ENCODE measurements at regions not wholly inside any gene's neighbourhood (a gene's known extent, or its start where the extent isn't known, plus 50 kb on each side); places are given as distances from the start of the nearest gene placed in this dataset.

GRCh38 chr5:175207321-175208040 is 236.5 kb downstream of the DRD1 start:
- Mint-ChIP-seq H3K27ac (no peak overlapping the region), H3K4me1 (no peaks in the 10 kb centered on the region), H3K4me3 (no peak overlapping the region), H3K27me3 (peaks cover 12 to 18% of the 10 kb centered on the region in 2 donors), H3K36me3 (no peaks in the 10 kb centered on the region), H3K9me3 (peaks cover 0 to 2% (median 0%) of the 10 kb centered on the region in 5 donors)
- H3K4me1 ChIP-seq (ENCODE audit: insufficient read depth, low read length) = no peaks in the 10 kb centered on the region
- H3K27ac ChIP-seq (ENCODE audit: low read depth, low read length) = no peak overlapping the region
- H3K27me3 ChIP-seq (ENCODE audit: insufficient read depth, low read length, poor library complexity, severe bottlenecking) = no peaks in the 10 kb centered on the region
- H3K9me3 ChIP-seq (ENCODE audit: low read length) = no peaks in the 10 kb centered on the region
- no peak overlapping the region for H3K4me3 ChIP-seq (ENCODE audit: low read length)
- ChIA-PET POLR2A (no interaction called here), CTCF (no interaction called here)
- H3K36me3 ChIP-seq (ENCODE audit: insufficient read depth, low read length) = no peaks in the 10 kb centered on the region
- no peak for DNase-seq

GRCh38 chr5:175206669-175207068 is 237.3 kb downstream of the DRD1 start:
- no peak overlapping the region for H3K27ac ChIP-seq (ENCODE audit: low read depth, low read length)
- no peaks in the 10 kb centered on the region for H3K9me3 ChIP-seq (ENCODE audit: low read length)
- Mint-ChIP-seq H3K36me3 (no peaks in the 10 kb centered on the region), H3K4me1 (no peaks in the 10 kb centered on the region), H3K4me3 (no peak overlapping the region), H3K27me3 (peaks cover 12 to 18% of the 10 kb centered on the region in 2 donors), H3K27ac (no peak overlapping the region), H3K9me3 (peaks cover 0 to 2% (median 0%) of the 10 kb centered on the region in 5 donors)
- H3K4me3 ChIP-seq (ENCODE audit: low read length) = no peak overlapping the region
- CTCF ChIA-PET = no interaction called here
- H3K36me3 ChIP-seq (ENCODE audit: insufficient read depth, low read length) = no peaks in the 10 kb centered on the region
- no peak for DNase-seq
- POLR2A ChIA-PET = no interaction called here
- H3K4me1 ChIP-seq (ENCODE audit: insufficient read depth, low read length) = no peaks in the 10 kb centered on the region
- H3K27me3 ChIP-seq (ENCODE audit: insufficient read depth, low read length, poor library complexity, severe bottlenecking) = no peaks in the 10 kb centered on the region

- Histone ChIP-seq H3K9me3 (ENCODE audit: low read length) (no peaks in the 10 kb centered on the region), H3K4me1 (ENCODE audit: insufficient read depth, low read length) (no peaks in the 10 kb centered on the region), H3K36me3 (ENCODE audit: insufficient read depth, low read length) (no peaks in the 10 kb centered on the region), H3K27me3 (ENCODE audit: insufficient read depth, low read length, poor library complexity, severe bottlenecking) (no peaks in the 10 kb centered on the region), H3K27ac (ENCODE audit: low read depth, low read length) (no peak overlapping the region), H3K4me3 (ENCODE audit: low read length) (no peak overlapping the region)
- no peak for DNase-seq
- CTCF ChIA-PET = no interaction called here
- Mint-ChIP-seq H3K4me1 (no peaks in the 10 kb centered on the region), H3K27me3 (peaks cover 10 to 13% of the 10 kb centered on the region in 2 donors), H3K4me3 (no peak overlapping the region), H3K36me3 (no peaks in the 10 kb centered on the region), H3K27ac (no peak overlapping the region), H3K9me3 (peaks cover 0 to 3% (median 0%) of the 10 kb centered on the region in 5 donors)
- POLR2A ChIA-PET = no interaction called here
Measured at GRCh38 chr5:175202463-175203068, 241.4 kb downstream of the DRD1 start.

- Mint-ChIP-seq H3K36me3 (no peaks in the 10 kb centered on the region), H3K4me3 (no peak overlapping the region), H3K27ac (no peak overlapping the region), H3K4me1 (no peaks in the 10 kb centered on the region), H3K9me3 (peaks cover 0 to 3% (median 0%) of the 10 kb centered on the region in 5 donors), H3K27me3 (peaks cover 10 to 14% of the 10 kb centered on the region in 2 donors)
- no peak overlapping the region for H3K4me3 ChIP-seq (ENCODE audit: low read length)
- no peak for DNase-seq
- ChIA-PET POLR2A (no interaction called here), CTCF (no interaction called here)
- no peaks in the 10 kb centered on the region for H3K9me3 ChIP-seq (ENCODE audit: low read length)
- no peaks in the 10 kb centered on the region for H3K27me3 ChIP-seq (ENCODE audit: insufficient read depth, low read length, poor library complexity, severe bottlenecking)
- H3K27ac ChIP-seq (ENCODE audit: low read depth, low read length) = no peak overlapping the region
- no peaks in the 10 kb centered on the region for H3K4me1 ChIP-seq (ENCODE audit: insufficient read depth, low read length)
- H3K36me3 ChIP-seq (ENCODE audit: insufficient read depth, low read length) = no peaks in the 10 kb centered on the region
Measured at GRCh38 chr5:175201393-175201792, 242.6 kb downstream of the DRD1 start.

GRCh38 chr5:175195698-175196656 is 248.0 kb downstream of the DRD1 start:
- no peaks in the 10 kb centered on the region for H3K4me1 Mint-ChIP-seq
- Histone ChIP-seq H3K4me3 (ENCODE audit: low read length) (no peak overlapping the region), H3K4me1 (ENCODE audit: insufficient read depth, low read length) (no peaks in the 10 kb centered on the region), H3K9me3 (ENCODE audit: low read length) (no peaks in the 10 kb centered on the region), H3K36me3 (ENCODE audit: insufficient read depth, low read length) (no peaks in the 10 kb centered on the region), H3K27ac (ENCODE audit: low read depth, low read length) (no peak overlapping the region), H3K27me3 (ENCODE audit: insufficient read depth, low read length, poor library complexity, severe bottlenecking) (no peaks in the 10 kb centered on the region)
- ChIA-PET POLR2A (no interaction called here), CTCF (no interaction called here)
- no peak overlapping the region for H3K27ac Mint-ChIP-seq
- H3K27me3 Mint-ChIP-seq = peaks cover 8 to 15% of the 10 kb centered on the region in 2 donors
- H3K36me3 Mint-ChIP-seq = peaks cover 0 to 3% (median 0%) of the 10 kb centered on the region in 3 donors
- peaks cover 0 to 3% (median 2%) of the 10 kb centered on the region in 5 donors for H3K9me3 Mint-ChIP-seq
- DNase-seq = no peak
- H3K4me3 Mint-ChIP-seq = no peak overlapping the region

- ChIA-PET POLR2A (no interaction called here), CTCF (no interaction called here)
- Histone ChIP-seq H3K27me3 (ENCODE audit: insufficient read depth, low read length, poor library complexity, severe bottlenecking) (no peaks in the 10 kb centered on the region), H3K9me3 (ENCODE audit: low read length) (no peaks in the 10 kb centered on the region), H3K4me1 (ENCODE audit: insufficient read depth, low read length) (no peaks in the 10 kb centered on the region), H3K27ac (ENCODE audit: low read depth, low read length) (no peak overlapping the region), H3K4me3 (ENCODE audit: low read length) (no peak overlapping the region), H3K36me3 (ENCODE audit: insufficient read depth, low read length) (no peaks in the 10 kb centered on the region)
- Mint-ChIP-seq H3K27ac (no peak overlapping the region), H3K4me3 (no peak overlapping the region), H3K27me3 (peaks cover 5% of the 10 kb centered on the region in 2 donors), H3K9me3 (peaks cover 0 to 3% (median 0%) of the 10 kb centered on the region in 5 donors), H3K36me3 (no peaks in the 10 kb centered on the region), H3K4me1 (no peaks in the 10 kb centered on the region)
- DNase-seq = no peak
Measured at GRCh38 chr5:175181331-175181730, 262.7 kb downstream of the DRD1 start.

- Histone ChIP-seq H3K27ac (ENCODE audit: low read depth, low read length) (no peak overlapping the region), H3K27me3 (ENCODE audit: insufficient read depth, low read length, poor library complexity, severe bottlenecking) (no peaks in the 10 kb centered on the region), H3K9me3 (ENCODE audit: low read length) (no peaks in the 10 kb centered on the region), H3K36me3 (ENCODE audit: insufficient read depth, low read length) (no peaks in the 10 kb centered on the region), H3K4me3 (ENCODE audit: low read length) (no peak overlapping the region), H3K4me1 (ENCODE audit: insufficient read depth, low read length) (no peaks in the 10 kb centered on the region)
- H3K36me3 Mint-ChIP-seq = no peaks in the 10 kb centered on the region
- no peak overlapping the region for H3K27ac Mint-ChIP-seq
- DNase-seq = no peak
- H3K9me3 Mint-ChIP-seq = no peaks in the 10 kb centered on the region
- POLR2A ChIA-PET = no interaction called here
- CTCF ChIA-PET = no interaction called here
- H3K4me1 Mint-ChIP-seq = no peaks in the 10 kb centered on the region
- peaks cover 4 to 10% of the 10 kb centered on the region in 2 donors for H3K27me3 Mint-ChIP-seq
- H3K4me3 Mint-ChIP-seq = no peak overlapping the region
Measured at GRCh38 chr5:175170899-175171298, 273.1 kb downstream of the DRD1 start.

- Mint-ChIP-seq H3K27me3 (peaks cover 0 to 4% of the 10 kb centered on the region in 2 donors), H3K9me3 (no peaks in the 10 kb centered on the region), H3K4me3 (no peak overlapping the region), H3K36me3 (no peaks in the 10 kb centered on the region), H3K4me1 (no peaks in the 10 kb centered on the region), H3K27ac (no peak overlapping the region)
- Histone ChIP-seq H3K9me3 (ENCODE audit: low read length) (no peaks in the 10 kb centered on the region), H3K27me3 (ENCODE audit: insufficient read depth, low read length, poor library complexity, severe bottlenecking) (no peaks in the 10 kb centered on the region), H3K36me3 (ENCODE audit: insufficient read depth, low read length) (no peaks in the 10 kb centered on the region), H3K4me1 (ENCODE audit: insufficient read depth, low read length) (no peaks in the 10 kb centered on the region), H3K4me3 (ENCODE audit: low read length) (no peak overlapping the region), H3K27ac (ENCODE audit: low read depth, low read length) (no peak overlapping the region)
- ChIA-PET POLR2A (no interaction called here), CTCF (no interaction called here)
- DNase-seq = no peak
Measured at GRCh38 chr5:175168882-175169507, 275.0 kb downstream of the DRD1 start.
